GM21576 (cell line): ENCODE measurements at regions not wholly inside any gene's neighbourhood (a gene's known extent, or its start where the extent isn't known, plus 50 kb on each side); places are given as distances from the start of the nearest gene placed in this dataset.

Source experiments
- ATAC-seq: cut with Tn5 transposase; IDR thresholded peaks from one replicate; pipeline ENCODE4 v1.9.1; 2021; ENCODE audit warnings: mild to moderate bottlenecking, moderate library complexity; ENCODE audit not compliant: unreplicated experiment

GRCh38 chr3:23073724-23074305 lies 129.3 kb upstream of the UBE2E2 start:
- ATAC-seq = no peak

GRCh38 chr3:23075496-23075895 lies 127.6 kb upstream of the UBE2E2 start:
- ATAC-seq = no peak

- ATAC-seq = no peak
Measured at GRCh38 chr3:23076437-23076836, 126.7 kb upstream of the UBE2E2 start.

- no peak for ATAC-seq
Measured at GRCh38 chr3:23077126-23077525, 126.0 kb upstream of the UBE2E2 start.

GRCh38 chr3:23078735-23079134 lies 124.4 kb upstream of the UBE2E2 start:
- ATAC-seq = no peak

GRCh38 chr3:23079976-23080375 lies 123.2 kb upstream of the UBE2E2 start:
- ATAC-seq = no peak

GRCh38 chr3:23083701-23084100 lies 119.4 kb upstream of the UBE2E2 start:
- no peak for ATAC-seq

- peak; percentile 72 for ATAC-seq
Measured at GRCh38 chr3:23084367-23084766, 118.8 kb upstream of the UBE2E2 start.

- ATAC-seq = no peak
Measured at GRCh38 chr3:23085261-23085660, 117.9 kb upstream of the UBE2E2 start.

GRCh38 chr3:23086331-23086730 lies 116.8 kb upstream of the UBE2E2 start:
- ATAC-seq = no peak

GRCh38 chr3:23086831-23087230 lies 116.3 kb upstream of the UBE2E2 start:
- no peak for ATAC-seq

GRCh38 chr3:23094412-23094811 lies 108.7 kb upstream of the UBE2E2 start:
- ATAC-seq = no peak

GRCh38 chr3:23094890-23095462 lies 108.2 kb upstream of the UBE2E2 start:
- no peak for ATAC-seq

- no peak for ATAC-seq
Measured at GRCh38 chr3:23096041-23096440, 107.1 kb upstream of the UBE2E2 start.

GRCh38 chr3:23099021-23099420 lies 104.1 kb upstream of the UBE2E2 start:
- ATAC-seq = no peak

- ATAC-seq = no peak
Measured at GRCh38 chr3:23099677-23100076, 103.5 kb upstream of the UBE2E2 start.

GRCh38 chr3:23100106-23100505 lies 103.0 kb upstream of the UBE2E2 start:
- ATAC-seq = no peak

GRCh38 chr3:23103764-23104163 lies 99.4 kb upstream of the UBE2E2 start:
- no peak for ATAC-seq

GRCh38 chr3:23105048-23105447 lies 98.1 kb upstream of the UBE2E2 start:
- ATAC-seq = no peak

- ATAC-seq = no peak
Measured at GRCh38 chr3:23106666-23107065, 96.5 kb upstream of the UBE2E2 start.

- no peak for ATAC-seq
Measured at GRCh38 chr3:23107221-23107620, 95.9 kb upstream of the UBE2E2 start.

- ATAC-seq = no peak
Measured at GRCh38 chr3:23108451-23109057, 94.6 kb upstream of the UBE2E2 start.

- ATAC-seq = no peak
Measured at GRCh38 chr3:23111286-23111685, 91.8 kb upstream of the UBE2E2 start.
